Breast epithelium (tissue), 3 donors: ENCODE measurements at regions not wholly inside any gene's neighbourhood (a gene's known extent, or its start where the extent isn't known, plus 50 kb on each side); places are given as distances from the start of the nearest gene placed in this dataset.

Experiments
- CTCF ChIP-seq, 3 donors: fragments of 450-650 bp; IDR thresholded peaks; one replicate each; pipeline ENCODE4 v1.5.1; 2016 to 2017; ENCODE audit warnings: antibody characterized with exemption in 3 of 3, mild to moderate bottlenecking in 3 of 3, moderate library complexity in 3 of 3
- POLR2A ChIP-seq: fragments of 450-650 bp; IDR thresholded peaks from one replicate; pipeline ENCODE4 v1.6.1; 2016; ENCODE audit warnings: antibody characterized with exemption, mild to moderate bottlenecking, moderate library complexity

GRCh38 chr1:58929671-58930325 is 146.0 kb upstream of the JUN start:
- TF ChIP-seq POLR2A (no peak), CTCF (IDR thresholded peaks at IDR 0.05) (no peak)
